DND-41 (cell line): ENCODE measurements at regions not wholly inside any gene's neighbourhood (a gene's known extent, or its start where the extent isn't known, plus 50 kb on each side); places are given as distances from the start of the nearest gene placed in this dataset.
A peak's percentile ranks its signal among the peaks of the same experiment; 100 is the strongest.
"Not testable (repeated sequence)": the region's sequence is repeated elsewhere in the genome, so short reads cannot be mapped to it uniquely, and the experiment has no call there.

Experiments used
- ATAC-seq: fragments of 200-7000 bp; cut with Tn5 transposase; 3 replicates; pipeline ENCODE4 v1.9.1; 2021; ENCODE audit warnings: low read depth; ENCODE audit not compliant: insufficient read depth
- DNase-seq: peaks from one replicate; pipeline ENCODE4 v3.0.0-alpha.2; 2020
- H2AFZ ChIP-seq: 2 replicates; pipeline ENCODE4 v1.6.0; 2012; ENCODE audit warnings: low read depth, low read length
- H3K27ac ChIP-seq: 2 replicates; pipeline ENCODE4 v1.5.1; 2012; ENCODE audit warnings: low read length, inconsistent platforms
- H3K27me3 ChIP-seq: fragments of 200-600 bp; sonication (generic); 2 replicates; pipeline ENCODE4 v1.6.0; 2012; ENCODE audit warnings: low read length, mild to moderate bottlenecking, inconsistent platforms; ENCODE audit not compliant: insufficient read depth, poor library complexity
- H3K36me3 ChIP-seq: 2 replicates; pipeline ENCODE4 v1.5.1; 2012; ENCODE audit warnings: low read length, inconsistent platforms; ENCODE audit not compliant: insufficient read depth
- H3K4me1 ChIP-seq: 2 replicates; pipeline ENCODE4 v1.5.1; 2012; ENCODE audit warnings: mild to moderate bottlenecking, low read length; ENCODE audit not compliant: insufficient read depth
- H3K4me2 ChIP-seq: 2 replicates; pipeline ENCODE4 v1.6.0; 2012; ENCODE audit warnings: mild to moderate bottlenecking, moderate library complexity, low read length, inconsistent platforms; ENCODE audit not compliant: insufficient read depth
- H3K4me3 ChIP-seq, 2 experiments: fragments of 200-600 bp in 1 of 2; shearing (Covaris generic) in 1 of 2; 2 replicates each; pipeline ENCODE4 v1.5.1; 2012 to 2016; ENCODE audit warnings: inconsistent platforms in 2 of 2, low read length in 2 of 2, mild to moderate bottlenecking in 2 of 2, low read depth in 1 of 2, moderate library complexity in 1 of 2
- H3K79me2 ChIP-seq: 2 replicates; pipeline ENCODE4 v1.6.0; 2012; ENCODE audit warnings: low read length, inconsistent platforms; ENCODE audit not compliant: insufficient read depth
- H3K9ac ChIP-seq: 2 replicates; pipeline ENCODE4 v1.6.0; 2012; ENCODE audit warnings: low read depth, mild to moderate bottlenecking, inconsistent platforms, low read length, moderate library complexity
- H3K9me3 ChIP-seq: 2 replicates; pipeline ENCODE4 v1.5.1; 2012; ENCODE audit warnings: low read length, moderate library complexity, mild to moderate bottlenecking, inconsistent platforms; ENCODE audit not compliant: insufficient read depth, severe bottlenecking
- H4K20me1 ChIP-seq: 2 replicates; pipeline ENCODE4 v1.6.0; 2012; ENCODE audit warnings: low read length; ENCODE audit not compliant: insufficient read depth
- CTCF ChIP-seq: IDR thresholded peaks from 2 replicates; pipeline ENCODE4 v1.5.1; 2012; ENCODE audit warnings: borderline replicate concordance, low read length, moderate library complexity, mild to moderate bottlenecking; ENCODE audit not compliant: poor library complexity, severe bottlenecking; ENCODE audit errors: extremely low read depth
- EZH2 ChIP-seq: IDR thresholded peaks from 3 replicates; pipeline ENCODE4 v1.6.1; 2012; ENCODE audit warnings: borderline replicate concordance, low read depth, mild to moderate bottlenecking, moderate library complexity, low read length, inconsistent platforms; ENCODE audit not compliant: severe bottlenecking

- Histone ChIP-seq H3K4me2 (no peak overlapping the region), H3K27me3 (peaks cover 1% of the 10 kb centered on the region), H4K20me1 (no peaks in the 10 kb centered on the region), H2AFZ (no peak overlapping the region), H3K9ac (no peak overlapping the region), H3K27ac (no peak overlapping the region), H3K4me3 (no peak overlapping the region), H3K9me3 (no peaks in the 10 kb centered on the region), H3K36me3 (no peaks in the 10 kb centered on the region), H3K4me1 (no peaks in the 10 kb centered on the region), H3K79me2 (no peaks in the 10 kb centered on the region)
- TF ChIP-seq EZH2 (no peak), CTCF (no peak)
- ATAC-seq: no peak
- peak; percentile 6 for DNase-seq
These were observed 134.2 kb downstream of the TRIM27 start for GRCh38 chr6:28789553-28790083.

GRCh38 chr6:28791002-28791383 lies 132.8 kb downstream of the TRIM27 start:
- no peak overlapping the region for H3K27ac ChIP-seq
- no peak overlapping the region for H3K4me3 ChIP-seq
- TF ChIP-seq CTCF: no peak
- TF ChIP-seq EZH2: no peak
- no peaks in the 10 kb centered on the region for H4K20me1 ChIP-seq
- H3K9me3 ChIP-seq: no peaks in the 10 kb centered on the region
- H3K9ac ChIP-seq: no peak overlapping the region
- no peaks in the 10 kb centered on the region for H3K79me2 ChIP-seq
- no peak overlapping the region for H3K4me2 ChIP-seq
- ATAC-seq: no peak
- no peak for DNase-seq
- H3K4me1 ChIP-seq: no peaks in the 10 kb centered on the region
- H3K27me3 ChIP-seq: peaks cover 4% of the 10 kb centered on the region
- no peaks in the 10 kb centered on the region for H3K36me3 ChIP-seq
- H2AFZ ChIP-seq: no peak overlapping the region

GRCh38 chr6:28794175-28795002 lies 129.4 kb downstream of the TRIM27 start:
- no peak overlapping the region for H3K9ac ChIP-seq
- peaks cover 4% of the 10 kb centered on the region for H3K27me3 ChIP-seq
- H3K4me2 ChIP-seq: no peak overlapping the region
- no peaks in the 10 kb centered on the region for H3K36me3 ChIP-seq
- H3K9me3 ChIP-seq: no peaks in the 10 kb centered on the region
- no peak overlapping the region for H2AFZ ChIP-seq
- no peak for TF ChIP-seq EZH2
- TF ChIP-seq CTCF: no peak
- H3K79me2 ChIP-seq: no peaks in the 10 kb centered on the region
- H3K4me1 ChIP-seq: no peaks in the 10 kb centered on the region
- no peaks in the 10 kb centered on the region for H4K20me1 ChIP-seq
- H3K4me3 ChIP-seq: no peak overlapping the region
- H3K27ac ChIP-seq: no peak overlapping the region
- ATAC-seq (no peak), DNase-seq (no peak)

GRCh38 chr6:28800647-28801046 lies 123.1 kb downstream of the TRIM27 start:
- not testable (repeated sequence) for H3K27me3 ChIP-seq, H3K4me3 ChIP-seq, H3K4me1 ChIP-seq, H3K4me2 ChIP-seq, H3K36me3 ChIP-seq, H3K27ac ChIP-seq, H3K9me3 ChIP-seq, H2AFZ ChIP-seq, H3K9ac ChIP-seq, ATAC-seq, H4K20me1 ChIP-seq, DNase-seq, H3K79me2 ChIP-seq
